K562 (cell line): ENCODE measurements at regions not wholly inside any gene's neighbourhood (a gene's known extent, or its start where the extent isn't known, plus 50 kb on each side); places are given as distances from the start of the nearest gene placed in this dataset.

Source experiments
- ATAC-seq: fragments of 200-7000 bp; cut with Tn5 transposase; 3 replicates; pipeline ENCODE4 v1.9.1; 2020; ENCODE audit warnings: moderate library complexity
- BruUV-seq: library from RNA; stranded (reverse); fragments of 400-500 nt; replicated peaks from 2 replicates; lab custom pipeline; 2021; lab: Mats Ljungman, UMichigan
- CTCF ChIA-PET: fragments of 300-600 bp; formaldehyde crosslinking; extraction: SDS; loops from one replicate; lab custom pipeline; 2021; ENCODE audit warnings: low intra/inter-chr PET ratio; lab: Yijun Ruan, JAX
- POLR2A ChIA-PET: fragments of 300-600, 350-650 bp; sonication (Branson Sonifier 250); formaldehyde crosslinking; extraction: SDS; loops from one replicate; lab custom pipeline; 2021; ENCODE audit warnings: antibody characterized with exemption, inconsistent platforms; lab: Yijun Ruan, JAX
- DNase-seq, 4 experiments: peaks; one replicate each; pipeline versions ENCODE4 v3.0.0 to v3.0.0-alpha.2; 2011 to 2018; ENCODE audit warnings: low spot score in 3 of 4, mixed read lengths in 3 of 4; ENCODE audit errors: extremely low read depth in 1 of 4
- FAIRE-seq: peaks from 2 replicates; lab custom pipeline; 2011; peaks lifted over from hg19 to GRCh38; lab: Jason Lieb, UNC
- H2AFZ ChIP-seq: 2 replicates; pipeline ENCODE4 v1.6.0; 2011; ENCODE audit warnings: low read depth, low read length, control low read depth, inconsistent platforms
- H3K27ac ChIP-seq: fragments of 200-600 bp; 3 replicates; pipeline ENCODE4 v1.8.0; 2011; ENCODE audit warnings: low read depth, mild to moderate bottlenecking, control low read depth, inconsistent platforms, low read length, moderate library complexity, mixed read lengths; ENCODE audit errors: extremely low read depth
- H3K27me3 ChIP-seq, 2 experiments: fragments of 300-600 bp in 1 of 2; 2 replicates in 1 of 2; 3 replicates in 1 of 2; pipeline versions ENCODE4 v1.6.0 to v1.8.0; 2011; ENCODE audit warnings: inconsistent platforms in 2 of 2, low read length in 2 of 2, mild to moderate bottlenecking in 1 of 2, mixed read lengths in 1 of 2, moderate library complexity in 1 of 2; ENCODE audit not compliant: control insufficient read depth in 2 of 2, insufficient read depth in 2 of 2
- H3K36me3 ChIP-seq: fragments of 300-600 bp; 3 replicates; pipeline ENCODE4 v1.8.0; 2011; ENCODE audit warnings: mild to moderate bottlenecking, low read length, inconsistent platforms; ENCODE audit not compliant: control insufficient read depth, insufficient read depth
- H3K4me1 ChIP-seq, 2 experiments: fragments of 200-600 bp in 1 of 2; replicated peaks in 1 of 2; 2 replicates in 1 of 2; 3 replicates in 1 of 2; pipeline versions ENCODE4 v1.5.1 to v1.8.0; 2011; ENCODE audit warnings: inconsistent platforms in 2 of 2, low read length in 2 of 2, mild to moderate bottlenecking in 1 of 2, mixed read lengths in 1 of 2, moderate library complexity in 1 of 2; ENCODE audit not compliant: control insufficient read depth in 2 of 2, insufficient read depth in 2 of 2
- H3K4me2 ChIP-seq: 2 replicates; pipeline ENCODE4 v1.6.1; 2011; ENCODE audit warnings: low read length, control low read depth, inconsistent platforms, mixed read lengths; ENCODE audit not compliant: insufficient read depth
- H3K4me3 ChIP-seq: fragments of 200-600 bp; sonication (generic), shearing (Covaris generic); 2 replicates; pipeline ENCODE4 v1.5.1; 2016; ENCODE audit warnings: control low read depth, inconsistent platforms
- H3K79me2 ChIP-seq: fragments of 200-600 bp; 3 replicates; pipeline ENCODE4 v1.8.0; 2011; ENCODE audit warnings: low read length, inconsistent platforms; ENCODE audit not compliant: control insufficient read depth, insufficient read depth
- H3K9ac ChIP-seq, 2 experiments: 2 replicates each; pipeline versions ENCODE4 v1.6.0 to v1.6.1; 2011; ENCODE audit warnings: low read depth in 2 of 2, low read length in 2 of 2, control low read depth in 1 of 2, inconsistent platforms in 1 of 2, mild to moderate bottlenecking in 1 of 2, mixed read lengths in 1 of 2; ENCODE audit not compliant: insufficient read depth in 1 of 2
- H3K9me1 ChIP-seq: one replicate; pipeline ENCODE4 v1.6.0; 2011; ENCODE audit warnings: inconsistent platforms, mild to moderate bottlenecking, low read length, moderate library complexity; ENCODE audit not compliant: control insufficient read depth, insufficient read depth
- H3K9me3 ChIP-seq: replicated peaks from 2 replicates; pipeline ENCODE4 v1.5.1; 2011; ENCODE audit warnings: low read depth, low read length, inconsistent platforms; ENCODE audit not compliant: control insufficient read depth, insufficient read depth
- H4K20me1 ChIP-seq: replicated peaks from 2 replicates; pipeline ENCODE4 v1.6.1; 2011; ENCODE audit warnings: low read length, inconsistent platforms, mixed read lengths; ENCODE audit not compliant: control insufficient read depth, insufficient read depth
- CEBPB ChIP-seq: fragments of 450-650 bp; IDR thresholded peaks from 2 replicates; pipeline ENCODE4 v1.6.1; 2016; ENCODE audit warnings: missing genetic modification characterization, missing compliant biosample characterization
- COPS2 ChIP-seq: fragments of 450-650 bp; conservative IDR thresholded peaks from 2 replicates; pipeline ENCODE4 v1.6.1; 2016; ENCODE audit warnings: mild to moderate bottlenecking, moderate library complexity
- FOXJ3 ChIP-seq: sonication (generic); formaldehyde crosslinking; IDR thresholded peaks from 2 replicates; pipeline ENCODE4 v1.4.0; 2020; ENCODE audit warnings: mild to moderate bottlenecking, missing genetic modification reagents
- GABPB1 ChIP-seq: sonication (generic); formaldehyde crosslinking; IDR thresholded peaks from 2 replicates; pipeline ENCODE4 v1.8.0; 2022; ENCODE audit warnings: mild to moderate bottlenecking, missing genetic modification reagents
- GATAD2B ChIP-seq: fragments of 450-650 bp; IDR thresholded peaks from 2 replicates; pipeline ENCODE4 v1.6.1; 2017; ENCODE audit warnings: mild to moderate bottlenecking, borderline replicate concordance
- HMGXB4 ChIP-seq: sonication (generic); formaldehyde crosslinking; IDR thresholded peaks from 2 replicates; pipeline ENCODE4 v1.8.1; 2023; ENCODE audit warnings: mild to moderate bottlenecking, missing genetic modification reagents
- ILF3 ChIP-seq: fragments of 450-650 bp; IDR thresholded peaks from 2 replicates; pipeline ENCODE4 v1.6.1; 2018; ENCODE audit warnings: antibody characterized with exemption, mild to moderate bottlenecking, moderate library complexity, borderline replicate concordance
- MCM2 ChIP-seq: fragments of 450-650 bp; IDR thresholded peaks from 2 replicates; pipeline ENCODE4 v1.6.1; 2017; ENCODE audit warnings: low read depth, mild to moderate bottlenecking
- NCOR1 ChIP-seq: fragments of 450-650 bp; IDR thresholded peaks from 2 replicates; pipeline ENCODE4 v1.6.1; 2016; ENCODE audit warnings: mild to moderate bottlenecking, moderate library complexity
- POU5F1 ChIP-seq: fragments of 150-350 bp; IDR thresholded peaks from 2 replicates; pipeline ENCODE4 v1.6.1; 2014; ENCODE audit warnings: borderline replicate concordance, low read length, low read depth, mild to moderate bottlenecking; ENCODE audit not compliant: partially characterized antibody
- SIN3A ChIP-seq, 2 experiments: fragments of 150-350 bp in 1 of 2; IDR thresholded peaks; 2 replicates each; pipeline ENCODE4 v1.6.1; 2011 to 2016; ENCODE audit warnings: borderline replicate concordance in 2 of 2, low read depth in 2 of 2, low read length in 2 of 2, mild to moderate bottlenecking in 2 of 2, moderate library complexity in 2 of 2; ENCODE audit not compliant: control insufficient read depth in 1 of 2
- SNAPC5 ChIP-seq: fragments of 250-450 bp; sonication (Bioruptor Pico); IDR thresholded peaks from 2 replicates; pipeline ENCODE4 v1.8.0; 2021; ENCODE audit warnings: moderate library complexity, mild to moderate bottlenecking, inconsistent platforms
- TAF15 ChIP-seq: fragments of 200-400 bp; formaldehyde crosslinking; IDR thresholded peaks from 2 replicates; pipeline ENCODE4 v1.6.1; 2017; ENCODE audit warnings: mild to moderate bottlenecking, low read depth, low read length, moderate library complexity
- ZFP1 ChIP-seq: fragments of 450-650 bp; formaldehyde crosslinking; IDR thresholded peaks from 2 replicates; pipeline ENCODE4 v1.4.0; 2020; ENCODE audit warnings: mild to moderate bottlenecking, mixed read lengths
- ZNF146 ChIP-seq: IDR thresholded peaks from one replicate; pipeline ENCODE4 v1.6.1; 2018; ENCODE audit warnings: missing compliant biosample characterization; ENCODE audit not compliant: unreplicated experiment
- ZNF165 ChIP-seq: fragments of 250-450 bp; sonication (Bioruptor Pico); IDR thresholded peaks from 2 replicates; pipeline ENCODE4 v1.4.0; 2020; ENCODE audit warnings: borderline replicate concordance
- ZNF583 ChIP-seq: fragments of 250-450 bp; sonication (Bioruptor Pico); IDR thresholded peaks from 2 replicates; pipeline ENCODE4 v1.4.0; 2020
- WGBS: fragments of 100-300 bp; shearing (Covaris generic); methylation state at CpG from one replicate; pipeline ENCODE4 v1.1.6; 2016; ENCODE audit warnings: low coverage, mixed read lengths; ENCODE audit not compliant: insufficient coverage; ENCODE audit errors: missing lambda C conversion rate; 5-methylcytosine and 5-hydroxymethylcytosine counted together
- in situ Hi-C: fragments of 300-500 bp; cut with MboI; formaldehyde crosslinking; loops from 4 replicates; pipeline ENCODE4 v1.15.0; 2018; ENCODE audit warnings: inconsistent platforms, mixed read lengths
- intact Hi-C: fragments of 100-400 bp; cut with micrococcal nuclease; formaldehyde crosslinking; loops from 2 replicates; pipeline ENCODE4 v1.14.2; 2022
- TF ChIP-seq, protein P1 (sequence below): conservative IDR thresholded peaks from 2 replicates; pipeline ENCODE4 v1.6.1; 2011; ENCODE audit warnings: low read depth, mild to moderate bottlenecking, low read length; ENCODE audit not compliant: control insufficient read depth

DNA sequence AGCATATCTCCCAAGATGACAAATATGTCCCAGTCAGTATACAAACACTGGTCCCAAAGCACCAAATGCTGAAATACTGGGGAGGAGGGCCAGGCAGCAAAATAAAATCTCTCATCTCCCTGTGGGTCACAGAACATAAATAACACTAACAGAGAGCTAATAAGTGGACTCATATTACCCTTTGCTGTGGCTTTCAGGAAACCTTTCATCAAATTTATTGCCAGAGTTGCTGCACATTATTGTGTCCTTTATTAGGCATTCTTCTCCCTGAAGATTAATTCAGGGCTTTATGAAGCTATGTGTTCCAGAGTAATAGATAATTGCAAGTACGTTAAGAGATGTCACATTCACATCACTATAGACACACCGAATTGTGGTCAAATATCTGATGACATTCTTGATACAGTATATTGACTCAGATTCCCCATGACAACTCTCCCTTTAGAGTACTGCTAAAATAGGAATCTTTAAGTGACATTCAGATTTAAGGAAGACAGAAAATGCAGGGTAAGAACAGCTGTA lies 124.1 kb upstream of the PRR32 start:
- H3K4me1 ChIP-seq = no peaks in the 10 kb centered on the region
- CTCF ChIA-PET = no interaction called here
- H3K9me1 ChIP-seq = no peaks in the 10 kb centered on the region
- intact Hi-C loops = no loop called here
- no peak for ATAC-seq
- no peak overlapping the region for H3K27ac ChIP-seq
- no peaks in the 10 kb centered on the region for H3K9me3 ChIP-seq
- no TSS peak for BruUV-seq
- WGBS = 0% methylated on average over 1 of the region's 2 CpGs
- TF ChIP-seq MCM2 (no peak), SNAPC5 (CRISPR knock-in tag) (no peak), NCOR1 (no peak), ZFP1 (CRISPR knock-in tag) (no peak), SIN3A (IDR thresholded peaks at IDR 0.05; ENCODE audit: borderline replicate concordance in 2 of 2, control insufficient read depth in 1 of 2, low read depth in 2 of 2, low read length in 2 of 2) (no peak), COPS2 (no peak), GABPB1 (CRISPR knock-in tag) (no peak), POU5F1 (no peak), ZNF583 (CRISPR knock-in tag) (no peak), HMGXB4 (no peak), FOXJ3 (CRISPR knock-in tag) (no peak), ZNF146 (CRISPR knock-in tag) (no peak), ZNF165 (CRISPR knock-in tag) (no peak), CEBPB (tag) (no peak), GATAD2B (no peak), ILF3 (no peak), TAF15 (no peak)
- TF ChIP-seq, protein P1, sequence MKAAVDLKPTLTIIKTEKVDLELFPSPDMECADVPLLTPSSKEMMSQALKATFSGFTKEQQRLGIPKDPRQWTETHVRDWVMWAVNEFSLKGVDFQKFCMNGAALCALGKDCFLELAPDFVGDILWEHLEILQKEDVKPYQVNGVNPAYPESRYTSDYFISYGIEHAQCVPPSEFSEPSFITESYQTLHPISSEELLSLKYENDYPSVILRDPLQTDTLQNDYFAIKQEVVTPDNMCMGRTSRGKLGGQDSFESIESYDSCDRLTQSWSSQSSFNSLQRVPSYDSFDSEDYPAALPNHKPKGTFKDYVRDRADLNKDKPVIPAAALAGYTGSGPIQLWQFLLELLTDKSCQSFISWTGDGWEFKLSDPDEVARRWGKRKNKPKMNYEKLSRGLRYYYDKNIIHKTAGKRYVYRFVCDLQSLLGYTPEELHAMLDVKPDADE = no peak
- TF ChIP-seq, all 486 proteins: peak for 0
- no peaks in the 10 kb centered on the region for H3K36me3 ChIP-seq
- DNase-seq = no peak
- H2AFZ ChIP-seq = no peak overlapping the region
- no peak for FAIRE-seq
- no peak overlapping the region for H3K4me3 ChIP-seq
- no peaks in the 10 kb centered on the region for H3K27me3 ChIP-seq
- in situ Hi-C loops = no loop called here
- POLR2A ChIA-PET = no interaction called here
- H4K20me1 ChIP-seq = no peaks in the 10 kb centered on the region
- no peak overlapping the region for H3K4me2 ChIP-seq
- H3K79me2 ChIP-seq = no peaks in the 10 kb centered on the region
- no peak overlapping the region for H3K9ac ChIP-seq
